AG10803 (cell line): ENCODE measurements at regions not wholly inside any gene's neighbourhood (a gene's known extent, or its start where the extent isn't known, plus 50 kb on each side); places are given as distances from the start of the nearest gene placed in this dataset.

Source experiments
- DNase-seq: peaks from one replicate; pipeline ENCODE4 v3.0.0; 2010; ENCODE audit warnings: low read depth
- H3K4me3 ChIP-seq: 2 replicates; pipeline ENCODE4 v1.5.1; 2011; ENCODE audit warnings: mild to moderate bottlenecking, low read length, control low read depth
- CTCF ChIP-seq: conservative IDR thresholded peaks from 2 replicates; pipeline ENCODE4 v1.5.1; 2011; ENCODE audit warnings: mild to moderate bottlenecking, low read length, control low read depth, inconsistent platforms

- H3K4me3 ChIP-seq = no peak overlapping the region
- no peak for DNase-seq
- no peak for TF ChIP-seq CTCF
Measured at GRCh38 chr7:68238204-68238805, 1241.7 kb downstream of the TYW1 start.

GRCh38 chr7:68243128-68243527, 1246.5 kb downstream of the TYW1 start:
- no peak for TF ChIP-seq CTCF
- no peak overlapping the region for H3K4me3 ChIP-seq
- no peak for DNase-seq

GRCh38 chr7:68244389-68244788, 1247.8 kb downstream of the TYW1 start:
- DNase-seq = no peak
- no peak overlapping the region for H3K4me3 ChIP-seq
- no peak for TF ChIP-seq CTCF

- H3K4me3 ChIP-seq = no peak overlapping the region
- no peak for TF ChIP-seq CTCF
- DNase-seq = peak; percentile 90
Measured at GRCh38 chr7:68245688-68246087, 1249.1 kb downstream of the TYW1 start.

GRCh38 chr7:68246189-68246633, 1249.6 kb downstream of the TYW1 start:
- peak; percentile 53 for DNase-seq
- no peak for TF ChIP-seq CTCF

GRCh38 chr7:68247126-68247525, 1250.5 kb downstream of the TYW1 start:
- DNase-seq = no peak
- TF ChIP-seq CTCF = no peak
- no peak overlapping the region for H3K4me3 ChIP-seq

More at GRCh38 chr7:68246189-68246633, 1249.6 kb downstream of the TYW1 start:
- no peak overlapping the region for H3K4me3 ChIP-seq

- no peak for TF ChIP-seq CTCF
- no peak overlapping the region for H3K4me3 ChIP-seq
- no peak for DNase-seq
Measured at GRCh38 chr7:68247571-68247970, 1250.9 kb downstream of the TYW1 start.
